PC-9 (cell line): ENCODE measurements at regions not wholly inside any gene's neighbourhood (a gene's known extent, or its start where the extent isn't known, plus 50 kb on each side); places are given as distances from the start of the nearest gene placed in this dataset.

Source experiments
- BruUV-seq: library from RNA; stranded (reverse); fragments of 400-500 nt; replicated peaks from 2 replicates; lab custom pipeline; 2021; lab: Mats Ljungman, UMichigan
- CTCF ChIA-PET: fragments of 300-600 bp; sonication (Branson Sonifier 250); formaldehyde crosslinking; loops from one replicate; lab custom pipeline; 2022; ENCODE audit warnings: antibody characterized with exemption; lab: Charles Lee
- POLR2A ChIA-PET: fragments of 300-600 bp; sonication (Branson Sonifier 250); formaldehyde crosslinking; loops from one replicate; lab custom pipeline; 2022; ENCODE audit warnings: antibody characterized with exemption; ENCODE audit not compliant: unreplicated experiment; lab: Charles Lee
- DNase-seq, 2 experiments: peaks; one replicate each; pipeline versions ENCODE4 v3.0.0 to v3.0.0-alpha.2; 2015 to 2022; ENCODE audit warnings: mixed read lengths in 1 of 2
- H2AFZ ChIP-seq: fragments of 200-600 bp; sonication (generic); 2 replicates; pipeline ENCODE4 v1.8.1; 2017; ENCODE audit warnings: antibody characterized with exemption
- H3F3A ChIP-seq: fragments of 200-600 bp; sonication (generic); 2 replicates; pipeline ENCODE4 v1.8.1; 2017; ENCODE audit warnings: antibody characterized with exemption, mild to moderate bottlenecking, low read depth; ENCODE audit not compliant: insufficient read depth
- H3K27ac ChIP-seq: fragments of 200-600 bp; sonication (generic); 2 replicates; pipeline ENCODE4 v1.6.1; 2016; ENCODE audit warnings: mixed run types
- H3K27me3 ChIP-seq: fragments of 200-600 bp; sonication (generic); 2 replicates; pipeline ENCODE4 v1.6.1; 2016; ENCODE audit warnings: low read depth, mixed run types; ENCODE audit not compliant: insufficient read depth
- H3K36me3 ChIP-seq: fragments of 200-600 bp; sonication (generic); 2 replicates; pipeline ENCODE4 v1.6.1; 2016; ENCODE audit warnings: low read depth, mixed run types
- H3K4me1 ChIP-seq: fragments of 200-600 bp; sonication (generic); replicated peaks from 2 replicates; pipeline ENCODE4 v1.6.1; 2016; ENCODE audit warnings: mixed run types; ENCODE audit not compliant: insufficient read depth
- H3K4me2 ChIP-seq: fragments of 200-600 bp; sonication (generic); 2 replicates; pipeline ENCODE4 v1.6.1; 2017; ENCODE audit warnings: mixed run types
- H3K4me3 ChIP-seq: fragments of 200-600 bp; sonication (generic); 2 replicates; pipeline ENCODE4 v1.6.1; 2016; ENCODE audit warnings: mixed run types
- H3K79me2 ChIP-seq: fragments of 200-600 bp; sonication (generic); 2 replicates; pipeline ENCODE4 v1.6.1; 2017; ENCODE audit warnings: low read depth, mixed run types
- H3K9me2 ChIP-seq: fragments of 200-600 bp; sonication (generic); 2 replicates; pipeline ENCODE4 v1.8.1; 2017; ENCODE audit warnings: mild to moderate bottlenecking; ENCODE audit not compliant: insufficient read depth
- H3K9me3 ChIP-seq: fragments of 200-600 bp; sonication (generic); 2 replicates; pipeline ENCODE4 v1.8.1; 2016; ENCODE audit warnings: low read depth; ENCODE audit not compliant: insufficient read depth
- H4K20me1 ChIP-seq: fragments of 200-600 bp; sonication (generic); 2 replicates; pipeline ENCODE4 v1.8.1; 2017; ENCODE audit not compliant: insufficient read depth
- CTCF ChIP-seq: fragments of 200-600 bp; sonication (generic); conservative IDR thresholded peaks from 2 replicates; pipeline ENCODE4 v1.6.1; 2017; ENCODE audit warnings: mixed run types, antibody characterized with exemption, mild to moderate bottlenecking, moderate library complexity
- EZH2 ChIP-seq: fragments of 200-600 bp; sonication (generic); IDR thresholded peaks from 2 replicates; pipeline ENCODE4 v1.8.0; 2017; ENCODE audit warnings: antibody characterized with exemption, low read depth
- intact Hi-C: fragments of 100-400 bp; cut with micrococcal nuclease; formaldehyde crosslinking; loops from one replicate; pipeline ENCODE4 v1.10.0; 2022; ENCODE audit not compliant: unreplicated experiment

DNA sequence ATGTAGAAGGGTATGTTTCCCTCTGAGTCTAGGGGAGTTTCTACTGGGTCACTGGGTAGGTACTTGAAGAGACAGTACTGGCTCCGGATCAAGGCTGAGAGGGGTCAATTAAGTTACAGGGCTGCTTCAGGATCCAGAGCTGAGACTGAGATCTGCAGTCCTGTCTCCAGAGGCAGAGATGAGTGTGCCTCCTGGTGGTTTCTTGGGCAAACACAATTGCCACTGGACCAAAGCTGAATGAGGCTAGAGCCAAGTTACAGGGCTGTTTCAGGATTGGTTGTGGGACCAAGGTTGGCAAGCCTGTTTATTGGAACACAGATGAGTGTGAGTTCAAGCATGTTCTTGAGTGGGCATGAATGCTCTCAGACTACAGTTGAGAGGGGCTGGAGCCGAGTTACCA lies 157.9 kb downstream of the ADCYAP1 start:
- H3K4me2 ChIP-seq: no peak overlapping the region
- ChIA-PET CTCF (no interaction called here), POLR2A (no interaction called here)
- H3K36me3 ChIP-seq: no peaks in the 10 kb centered on the region
- no peak for DNase-seq
- no peaks in the 10 kb centered on the region for H4K20me1 ChIP-seq
- no TSS peak for BruUV-seq
- H3K79me2 ChIP-seq: no peaks in the 10 kb centered on the region
- H3K27me3 ChIP-seq: no peaks in the 10 kb centered on the region
- H3K9me2 ChIP-seq: no peaks in the 10 kb centered on the region
- H3K27ac ChIP-seq: no peak overlapping the region
- intact Hi-C loops: no loop called here
- H3F3A ChIP-seq: no peaks in the 10 kb centered on the region
- no peak overlapping the region for H3K4me3 ChIP-seq
- H3K4me1 ChIP-seq: no peaks in the 10 kb centered on the region
- H3K9me3 ChIP-seq: no peaks in the 10 kb centered on the region; the same call in 1 of the 2 replicates
- TF ChIP-seq EZH2 (no peak), CTCF (no peak)
- H2AFZ ChIP-seq: no peak overlapping the region

DNA sequence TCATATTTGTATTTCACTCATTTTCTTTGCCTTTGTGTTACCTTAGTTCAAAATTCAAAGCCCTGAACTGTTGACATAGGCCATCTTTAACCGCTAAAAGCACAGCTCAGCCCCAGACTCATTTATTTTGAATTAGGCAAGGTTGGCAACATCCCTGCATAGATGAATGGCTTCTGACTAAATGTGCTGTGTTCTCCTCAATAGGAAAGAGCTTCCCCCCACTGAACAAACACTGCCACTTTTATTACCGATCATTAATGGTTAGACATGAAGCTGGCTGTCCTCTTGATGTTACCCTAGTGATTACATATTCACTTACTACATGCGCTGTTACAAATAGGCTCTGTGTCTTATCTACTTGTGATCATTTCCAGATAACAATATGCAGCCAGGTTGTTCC lies 170.7 kb downstream of the ADCYAP1 start:
- no peaks in the 10 kb centered on the region for H3F3A ChIP-seq
- ChIA-PET POLR2A (no interaction called here), CTCF (no interaction called here)
- DNase-seq: no peak
- no peaks in the 10 kb centered on the region for H3K9me3 ChIP-seq
- peaks cover 5% of the 10 kb centered on the region; the same call in 1 of the 2 replicates for H3K9me2 ChIP-seq
- H3K4me3 ChIP-seq: no peak overlapping the region
- intact Hi-C loops: no loop called here
- TF ChIP-seq CTCF (no peak), EZH2 (no peak)
- no peaks in the 10 kb centered on the region for H3K36me3 ChIP-seq
- H4K20me1 ChIP-seq: peaks cover 4% of the 10 kb centered on the region; the same call in 1 of the 2 replicates
- no peak overlapping the region for H3K4me2 ChIP-seq
- H2AFZ ChIP-seq: no peak overlapping the region
- H3K4me1 ChIP-seq: no peaks in the 10 kb centered on the region
- H3K79me2 ChIP-seq: no peaks in the 10 kb centered on the region
- BruUV-seq: no TSS peak
- H3K27ac ChIP-seq: no peak overlapping the region
- H3K27me3 ChIP-seq: no peaks in the 10 kb centered on the region

DNA sequence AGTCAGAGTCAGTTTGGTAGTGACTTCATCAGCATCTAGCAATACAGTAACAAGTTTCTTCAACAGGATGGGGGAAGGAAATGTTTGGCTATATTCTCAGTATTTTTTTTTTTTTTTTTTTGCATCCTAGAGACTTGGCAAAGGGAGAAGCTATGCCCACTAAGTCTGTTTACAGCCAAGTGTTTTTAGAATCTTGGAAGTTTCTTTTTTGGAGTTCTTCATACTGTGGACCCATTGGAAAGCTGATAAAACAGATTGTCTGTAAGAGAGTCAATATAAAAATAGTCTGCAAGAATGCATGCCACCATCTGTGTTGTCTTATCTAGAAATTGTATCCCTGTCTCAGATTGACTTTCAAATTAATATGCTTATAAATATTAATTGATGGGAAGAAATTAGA lies 171.2 kb downstream of the ADCYAP1 start:
- TF ChIP-seq EZH2 (no peak), CTCF (no peak)
- Histone ChIP-seq H3K4me3 (no peak overlapping the region), H3F3A (no peaks in the 10 kb centered on the region), H3K79me2 (no peaks in the 10 kb centered on the region), H3K27me3 (no peaks in the 10 kb centered on the region), H3K27ac (no peak overlapping the region), H4K20me1 (peaks cover 4% of the 10 kb centered on the region; the same call in 1 of the 2 replicates), H3K9me2 (peaks cover 5% of the 10 kb centered on the region; the same call in 1 of the 2 replicates), H3K4me2 (no peak overlapping the region), H3K4me1 (no peaks in the 10 kb centered on the region), H3K36me3 (no peaks in the 10 kb centered on the region), H3K9me3 (no peaks in the 10 kb centered on the region), H2AFZ (no peak overlapping the region)
- intact Hi-C loops: no loop called here
- POLR2A ChIA-PET: no interaction called here
- CTCF ChIA-PET: interaction anchor here (0.6 kb wide), 1 partner anchor 42 kb away, joined by 5 read pairs; no protein-coding TSS in a partner anchor
- DNase-seq: no peak
- BruUV-seq: no TSS peak
